NT2/D1 (cell line): ENCODE measurements at regions not wholly inside any gene's neighbourhood (a gene's known extent, or its start where the extent isn't known, plus 50 kb on each side); places are given as distances from the start of the nearest gene placed in this dataset.

Source experiments
- DNase-seq: peaks from one replicate; pipeline ENCODE4 v3.0.0-alpha.2; 2011; ENCODE audit warnings: low read depth, low spot score
- H3K27me3 ChIP-seq: 2 replicates; pipeline ENCODE4 v1.6.0; 2011; ENCODE audit warnings: mild to moderate bottlenecking; ENCODE audit not compliant: insufficient read length, insufficient read depth
- H3K36me3 ChIP-seq: 2 replicates; pipeline ENCODE4 v1.6.1; 2011; ENCODE audit warnings: mild to moderate bottlenecking, low read length, mixed read lengths; ENCODE audit not compliant: insufficient read depth, insufficient read length
- H3K4me1 ChIP-seq: 2 replicates; pipeline ENCODE4 v1.5.1; 2011; ENCODE audit not compliant: insufficient read depth, insufficient read length
- H3K4me3 ChIP-seq: 2 replicates; pipeline ENCODE4 v1.5.1; 2011; ENCODE audit warnings: low read depth; ENCODE audit not compliant: insufficient read length
- H3K9ac ChIP-seq: 2 replicates; pipeline ENCODE4 v1.6.0; 2011; ENCODE audit warnings: low read depth; ENCODE audit not compliant: insufficient read length
- H3K9me3 ChIP-seq: 2 replicates; pipeline ENCODE4 v1.5.1; 2011; ENCODE audit warnings: mild to moderate bottlenecking, low read length; ENCODE audit not compliant: insufficient read depth
- SUZ12 ChIP-seq: IDR thresholded peaks from 2 replicates; pipeline ENCODE4 v1.6.1; 2011; ENCODE audit not compliant: insufficient read length, insufficient read depth; ENCODE audit errors: extremely low read depth
- YY1 ChIP-seq: IDR thresholded peaks from 2 replicates; pipeline ENCODE4 v1.6.1; 2011; ENCODE audit not compliant: insufficient read length, insufficient read depth
- ZNF274 ChIP-seq: IDR thresholded peaks from 2 replicates; pipeline ENCODE4 v1.6.1; 2011; ENCODE audit warnings: mild to moderate bottlenecking, low read depth, low read length

- TF ChIP-seq SUZ12, result no peak
- TF ChIP-seq ZNF274, result no peak
- TF ChIP-seq YY1, result no peak
- no peak overlapping the region for H3K4me3 ChIP-seq
- H3K27me3 ChIP-seq, result no peaks in the 10 kb centered on the region
- no peaks in the 10 kb centered on the region for H3K36me3 ChIP-seq
- H3K9me3 ChIP-seq, result no peaks in the 10 kb centered on the region
- no peaks in the 10 kb centered on the region for H3K4me1 ChIP-seq
- H3K9ac ChIP-seq, result no peak overlapping the region
- DNase-seq, result no peak
Measured at GRCh38 chr9:71587576-71588362, 180.5 kb downstream of the CEMIP2 start.

GRCh38 chr9:71583792-71584191 is 184.5 kb downstream of the CEMIP2 start:
- Histone ChIP-seq H3K9ac (no peak overlapping the region), H3K4me3 (no peak overlapping the region), H3K36me3 (no peaks in the 10 kb centered on the region), H3K4me1 (no peaks in the 10 kb centered on the region), H3K27me3 (no peaks in the 10 kb centered on the region), H3K9me3 (no peaks in the 10 kb centered on the region)
- no peak for DNase-seq
- TF ChIP-seq SUZ12, result no peak
- no peak for TF ChIP-seq YY1
- no peak for TF ChIP-seq ZNF274

GRCh38 chr9:71582347-71582746 is 186.0 kb downstream of the CEMIP2 start:
- TF ChIP-seq SUZ12 (no peak), ZNF274 (no peak), YY1 (no peak)
- no peak overlapping the region for H3K9ac ChIP-seq
- no peak for DNase-seq

GRCh38 chr9:71581101-71581500 is 187.2 kb downstream of the CEMIP2 start:
- Histone ChIP-seq H3K4me3 (no peak overlapping the region), H3K4me1 (no peaks in the 10 kb centered on the region), H3K9me3 (no peaks in the 10 kb centered on the region), H3K36me3 (no peaks in the 10 kb centered on the region), H3K9ac (no peak overlapping the region), H3K27me3 (no peaks in the 10 kb centered on the region)
- TF ChIP-seq YY1, result no peak
- TF ChIP-seq ZNF274, result no peak
- no peak for TF ChIP-seq SUZ12
- DNase-seq, result no peak

More at GRCh38 chr9:71582347-71582746, 186.0 kb downstream of the CEMIP2 start:
- no peaks in the 10 kb centered on the region for H3K4me1 ChIP-seq
- H3K27me3 ChIP-seq, result no peaks in the 10 kb centered on the region
- H3K4me3 ChIP-seq, result no peak overlapping the region
- no peaks in the 10 kb centered on the region for H3K9me3 ChIP-seq
- H3K36me3 ChIP-seq, result no peaks in the 10 kb centered on the region

GRCh38 chr9:71571186-71571585 is 197.1 kb downstream of the CEMIP2 start:
- no peaks in the 10 kb centered on the region for H3K4me1 ChIP-seq

GRCh38 chr9:71567890-71568289 is 200.4 kb downstream of the CEMIP2 start:
- no peak for DNase-seq
- H3K4me1 ChIP-seq, result no peaks in the 10 kb centered on the region
- no peak overlapping the region for H3K4me3 ChIP-seq
- no peaks in the 10 kb centered on the region for H3K27me3 ChIP-seq
- TF ChIP-seq ZNF274 (no peak), YY1 (no peak), SUZ12 (no peak)
- H3K36me3 ChIP-seq, result no peaks in the 10 kb centered on the region
- H3K9ac ChIP-seq, result no peak overlapping the region
- H3K9me3 ChIP-seq, result no peaks in the 10 kb centered on the region

More at GRCh38 chr9:71571186-71571585, 197.1 kb downstream of the CEMIP2 start:
- no peak overlapping the region for H3K9ac ChIP-seq
- no peaks in the 10 kb centered on the region for H3K36me3 ChIP-seq
- no peak overlapping the region for H3K4me3 ChIP-seq
- no peaks in the 10 kb centered on the region for H3K27me3 ChIP-seq
- DNase-seq, result no peak
- H3K9me3 ChIP-seq, result no peaks in the 10 kb centered on the region
- TF ChIP-seq SUZ12, result no peak
- TF ChIP-seq YY1, result no peak
- TF ChIP-seq ZNF274, result no peak

- no peak for DNase-seq
- Histone ChIP-seq H3K27me3 (no peaks in the 10 kb centered on the region), H3K9me3 (no peaks in the 10 kb centered on the region), H3K36me3 (no peaks in the 10 kb centered on the region), H3K4me1 (no peaks in the 10 kb centered on the region), H3K9ac (no peak overlapping the region), H3K4me3 (no peak overlapping the region)
- TF ChIP-seq SUZ12 (no peak), YY1 (no peak), ZNF274 (no peak)
Measured at GRCh38 chr9:71562140-71562539, 206.2 kb downstream of the CEMIP2 start.
